PC-3 (cell line): ENCODE measurements at regions not wholly inside any gene's neighbourhood (a gene's known extent, or its start where the extent isn't known, plus 50 kb on each side); places are given as distances from the start of the nearest gene placed in this dataset.

Experiments
- EZH2 ChIP-seq: fragments of 300-600 bp; sonication (generic); IDR thresholded peaks from one replicate; pipeline ENCODE4 v1.6.1; 2017; ENCODE audit warnings: antibody characterized with exemption, mild to moderate bottlenecking, low read length; ENCODE audit not compliant: unreplicated experiment
- TF ChIP-seq, protein P1 (sequence below): fragments of 300-600 bp; sonication (generic); conservative IDR thresholded peaks from 2 replicates; pipeline ENCODE4 v1.5.1; 2017; ENCODE audit warnings: antibody characterized with exemption, low read depth, mild to moderate bottlenecking, low read length

DNA sequence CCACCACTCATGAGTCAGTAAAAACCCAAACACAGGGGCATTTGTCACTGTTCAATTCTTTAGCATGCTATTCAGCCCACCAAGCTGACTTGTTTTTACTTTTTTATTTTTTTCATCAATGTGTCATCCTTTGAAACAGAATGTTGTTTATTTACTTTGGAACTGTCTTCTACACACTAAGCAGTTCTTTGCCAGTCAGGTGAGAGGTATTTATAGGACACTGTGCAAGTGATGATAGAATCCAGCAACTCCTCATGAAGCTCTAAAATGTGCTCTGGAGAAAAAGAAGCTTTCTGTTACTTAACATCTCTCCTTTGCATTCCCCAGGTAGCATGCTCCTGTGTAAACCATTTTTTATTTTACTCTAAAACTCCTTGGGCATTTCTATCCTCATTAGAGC, 582.0 kb upstream of the TMPRSS15 start:
- TF ChIP-seq, protein P1, sequence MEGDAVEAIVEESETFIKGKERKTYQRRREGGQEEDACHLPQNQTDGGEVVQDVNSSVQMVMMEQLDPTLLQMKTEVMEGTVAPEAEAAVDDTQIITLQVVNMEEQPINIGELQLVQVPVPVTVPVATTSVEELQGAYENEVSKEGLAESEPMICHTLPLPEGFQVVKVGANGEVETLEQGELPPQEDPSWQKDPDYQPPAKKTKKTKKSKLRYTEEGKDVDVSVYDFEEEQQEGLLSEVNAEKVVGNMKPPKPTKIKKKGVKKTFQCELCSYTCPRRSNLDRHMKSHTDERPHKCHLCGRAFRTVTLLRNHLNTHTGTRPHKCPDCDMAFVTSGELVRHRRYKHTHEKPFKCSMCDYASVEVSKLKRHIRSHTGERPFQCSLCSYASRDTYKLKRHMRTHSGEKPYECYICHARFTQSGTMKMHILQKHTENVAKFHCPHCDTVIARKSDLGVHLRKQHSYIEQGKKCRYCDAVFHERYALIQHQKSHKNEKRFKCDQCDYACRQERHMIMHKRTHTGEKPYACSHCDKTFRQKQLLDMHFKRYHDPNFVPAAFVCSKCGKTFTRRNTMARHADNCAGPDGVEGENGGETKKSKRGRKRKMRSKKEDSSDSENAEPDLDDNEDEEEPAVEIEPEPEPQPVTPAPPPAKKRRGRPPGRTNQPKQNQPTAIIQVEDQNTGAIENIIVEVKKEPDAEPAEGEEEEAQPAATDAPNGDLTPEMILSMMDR, result no peak
- no peak for TF ChIP-seq EZH2
